ENCODE measurements at regions not wholly inside any gene's neighbourhood (a gene's known extent, or its start where the extent isn't known, plus 50 kb on each side); places are given as distances from the start of the nearest gene placed in this dataset.

DNA sequence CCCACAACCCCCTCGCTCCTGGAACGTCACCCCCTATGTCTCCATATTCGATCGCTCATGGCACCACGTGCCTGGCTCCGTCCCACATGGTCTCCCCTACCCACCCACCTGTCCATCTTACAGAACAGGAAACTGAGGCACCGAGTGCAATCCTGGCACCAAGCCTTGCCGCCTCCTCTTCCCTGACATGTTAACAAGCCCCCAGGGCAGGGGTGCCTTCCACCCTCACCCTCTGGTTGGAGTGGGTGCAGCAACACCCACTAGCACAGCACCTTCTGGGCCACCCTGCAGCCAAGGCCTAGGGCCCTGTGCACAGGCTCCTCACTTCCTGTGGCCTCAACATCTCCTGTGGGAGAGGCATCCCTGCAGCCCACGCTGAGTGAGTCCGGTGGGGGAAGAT, 110.3 kb downstream of the RFLNA start:
- H4K20me1 ChIP-seq (ENCODE audit: insufficient read depth) = no peaks in the 10 kb centered on the region
- intact Hi-C loops (cut with micrococcal nuclease) = no loop called here
- no peaks in the 10 kb centered on the region for H3K9me2 ChIP-seq (ENCODE audit: insufficient read depth)
- DNase-seq (ENCODE audit: low read depth, low spot score) = no peak
- no peak overlapping the region for H3K27ac ChIP-seq (ENCODE audit: low read depth, low read length)
- no peak for TF ChIP-seq SIN3A (IDR thresholded peaks at IDR 0.05; ENCODE audit: low read depth)
- TF ChIP-seq FOSL1 (IDR thresholded peaks at IDR 0.05; ENCODE audit: low read depth) = no peak
- no peak for TF ChIP-seq POLR2A (IDR thresholded peaks at IDR 0.05; ENCODE audit: borderline replicate concordance, extremely low read depth, insufficient read depth, insufficient read length)
- TF ChIP-seq, protein P1, sequence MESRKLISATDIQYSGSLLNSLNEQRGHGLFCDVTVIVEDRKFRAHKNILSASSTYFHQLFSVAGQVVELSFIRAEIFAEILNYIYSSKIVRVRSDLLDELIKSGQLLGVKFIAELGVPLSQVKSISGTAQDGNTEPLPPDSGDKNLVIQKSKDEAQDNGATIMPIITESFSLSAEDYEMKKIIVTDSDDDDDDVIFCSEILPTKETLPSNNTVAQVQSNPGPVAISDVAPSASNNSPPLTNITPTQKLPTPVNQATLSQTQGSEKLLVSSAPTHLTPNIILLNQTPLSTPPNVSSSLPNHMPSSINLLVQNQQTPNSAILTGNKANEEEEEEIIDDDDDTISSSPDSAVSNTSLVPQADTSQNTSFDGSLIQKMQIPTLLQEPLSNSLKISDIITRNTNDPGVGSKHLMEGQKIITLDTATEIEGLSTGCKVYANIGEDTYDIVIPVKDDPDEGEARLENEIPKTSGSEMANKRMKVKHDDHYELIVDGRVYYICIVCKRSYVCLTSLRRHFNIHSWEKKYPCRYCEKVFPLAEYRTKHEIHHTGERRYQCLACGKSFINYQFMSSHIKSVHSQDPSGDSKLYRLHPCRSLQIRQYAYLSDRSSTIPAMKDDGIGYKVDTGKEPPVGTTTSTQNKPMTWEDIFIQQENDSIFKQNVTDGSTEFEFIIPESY (IDR thresholded peaks at IDR 0.05; ENCODE audit: extremely low read depth, insufficient replicate concordance, low read length) = no peak
- TF ChIP-seq TCF7L2 (IDR thresholded peaks at IDR 0.05; ENCODE audit: borderline replicate concordance, extremely low read depth, insufficient read depth, insufficient read length) = no peak
- TF ChIP-seq SRF (IDR thresholded peaks at IDR 0.05; ENCODE audit: low read depth) = no peak
- TF ChIP-seq POLR2AphosphoS5 (IDR thresholded peaks at IDR 0.05; ENCODE audit: low read depth, low read length) = no peak
- no peak for TF ChIP-seq EGR1 (IDR thresholded peaks at IDR 0.05; ENCODE audit: low read depth)
- TF ChIP-seq, protein P2, sequence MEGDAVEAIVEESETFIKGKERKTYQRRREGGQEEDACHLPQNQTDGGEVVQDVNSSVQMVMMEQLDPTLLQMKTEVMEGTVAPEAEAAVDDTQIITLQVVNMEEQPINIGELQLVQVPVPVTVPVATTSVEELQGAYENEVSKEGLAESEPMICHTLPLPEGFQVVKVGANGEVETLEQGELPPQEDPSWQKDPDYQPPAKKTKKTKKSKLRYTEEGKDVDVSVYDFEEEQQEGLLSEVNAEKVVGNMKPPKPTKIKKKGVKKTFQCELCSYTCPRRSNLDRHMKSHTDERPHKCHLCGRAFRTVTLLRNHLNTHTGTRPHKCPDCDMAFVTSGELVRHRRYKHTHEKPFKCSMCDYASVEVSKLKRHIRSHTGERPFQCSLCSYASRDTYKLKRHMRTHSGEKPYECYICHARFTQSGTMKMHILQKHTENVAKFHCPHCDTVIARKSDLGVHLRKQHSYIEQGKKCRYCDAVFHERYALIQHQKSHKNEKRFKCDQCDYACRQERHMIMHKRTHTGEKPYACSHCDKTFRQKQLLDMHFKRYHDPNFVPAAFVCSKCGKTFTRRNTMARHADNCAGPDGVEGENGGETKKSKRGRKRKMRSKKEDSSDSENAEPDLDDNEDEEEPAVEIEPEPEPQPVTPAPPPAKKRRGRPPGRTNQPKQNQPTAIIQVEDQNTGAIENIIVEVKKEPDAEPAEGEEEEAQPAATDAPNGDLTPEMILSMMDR (IDR thresholded peaks at IDR 0.05 in 2 of 3, conservative IDR thresholded peaks at IDR 0.05 in 1 of 3; ENCODE audit: borderline replicate concordance in 1 of 3, insufficient read depth in 1 of 3, low read depth in 2 of 3, low read length in 2 of 3) = no peak
- TF ChIP-seq ZNF274 (IDR thresholded peaks at IDR 0.05; ENCODE audit: low read depth, low read length) = no peak
- no peak for TF ChIP-seq ELF1 (IDR thresholded peaks at IDR 0.05; ENCODE audit: borderline replicate concordance, low read depth)
- TF ChIP-seq, protein P3, sequence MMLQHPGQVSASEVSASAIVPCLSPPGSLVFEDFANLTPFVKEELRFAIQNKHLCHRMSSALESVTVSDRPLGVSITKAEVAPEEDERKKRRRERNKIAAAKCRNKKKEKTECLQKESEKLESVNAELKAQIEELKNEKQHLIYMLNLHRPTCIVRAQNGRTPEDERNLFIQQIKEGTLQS (IDR thresholded peaks at IDR 0.05) = no peak
- ChIA-PET RAD21 (ENCODE audit: low non-redundant PET in 1 of 2, low total read pairs in 2 of 2, uncharacterized antibody in 2 of 2, unreplicated experiment in 2 of 2) (no interaction called here), CTCF (no interaction called here), POLR2A (no interaction called here)
- no peaks in the 10 kb centered on the region for H3K27me3 ChIP-seq (ENCODE audit: insufficient read depth, low read length)
- H3K4me2 ChIP-seq (ENCODE audit: low read length) = no peak overlapping the region
- H3K9me3 ChIP-seq (ENCODE audit: control insufficient read depth in 1 of 2, insufficient read depth in 1 of 2, low read depth in 1 of 2, low read length in 2 of 2) = no peaks in the 10 kb centered on the region
- H3K4me1 ChIP-seq (ENCODE audit: control insufficient read depth in 1 of 2, insufficient read depth in 2 of 2, low read length in 2 of 2) = no peaks in the 10 kb centered on the region
- H3K36me3 ChIP-seq (ENCODE audit: control insufficient read depth in 1 of 2, insufficient read depth in 2 of 2, low read length in 2 of 2) = peaks cover 0 to 5% of the 10 kb centered on the region in 2 experiments; a peak in 1 of 4 replicates
- H3K79me2 ChIP-seq (ENCODE audit: insufficient read depth, low read length) = no peaks in the 10 kb centered on the region
- ATAC-seq = no peak
- no TSS peak for BruUV-seq (replicated peaks)
- H2AFZ ChIP-seq (ENCODE audit: low read depth, low read length, poor library complexity, severe bottlenecking) = no peak overlapping the region
- no peak overlapping the region for H3K4me3 ChIP-seq (replicated peaks in 1 of 2; ENCODE audit: low read depth in 1 of 2, low read length in 2 of 2)
- H3K9ac ChIP-seq (ENCODE audit: low read length) = no peak overlapping the region
